ENCODE measurements at regions not wholly inside any gene's neighbourhood (a gene's known extent, or its start where the extent isn't known, plus 50 kb on each side); places are given as distances from the start of the nearest gene placed in this dataset.

DNA sequence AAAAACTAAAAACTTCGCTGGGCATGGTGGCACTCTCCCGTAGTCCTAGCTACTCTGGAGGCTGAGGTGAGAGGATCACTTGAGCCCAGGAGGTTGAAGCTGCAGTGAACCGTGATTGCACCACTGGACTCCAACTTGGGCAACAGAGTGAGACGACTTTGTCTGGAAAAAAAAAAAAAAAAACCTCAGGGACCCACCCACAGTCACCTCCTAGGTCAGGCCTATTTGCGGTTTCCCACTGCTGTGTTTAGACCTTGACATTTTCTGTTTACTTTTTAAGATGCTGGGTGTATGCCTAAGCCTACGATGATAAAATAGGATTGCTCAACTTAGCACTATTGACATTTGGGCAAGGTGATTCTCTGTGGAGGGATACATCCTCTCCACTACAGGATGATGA, 197.4 kb upstream of the TBL1X start:
- TF ChIP-seq GABPA (IDR thresholded peaks at IDR 0.05; ENCODE audit: low read depth): no peak
- TF ChIP-seq POLR2AphosphoS5 (IDR thresholded peaks at IDR 0.05; ENCODE audit: low read depth): no peak
- TF ChIP-seq, protein P1, sequence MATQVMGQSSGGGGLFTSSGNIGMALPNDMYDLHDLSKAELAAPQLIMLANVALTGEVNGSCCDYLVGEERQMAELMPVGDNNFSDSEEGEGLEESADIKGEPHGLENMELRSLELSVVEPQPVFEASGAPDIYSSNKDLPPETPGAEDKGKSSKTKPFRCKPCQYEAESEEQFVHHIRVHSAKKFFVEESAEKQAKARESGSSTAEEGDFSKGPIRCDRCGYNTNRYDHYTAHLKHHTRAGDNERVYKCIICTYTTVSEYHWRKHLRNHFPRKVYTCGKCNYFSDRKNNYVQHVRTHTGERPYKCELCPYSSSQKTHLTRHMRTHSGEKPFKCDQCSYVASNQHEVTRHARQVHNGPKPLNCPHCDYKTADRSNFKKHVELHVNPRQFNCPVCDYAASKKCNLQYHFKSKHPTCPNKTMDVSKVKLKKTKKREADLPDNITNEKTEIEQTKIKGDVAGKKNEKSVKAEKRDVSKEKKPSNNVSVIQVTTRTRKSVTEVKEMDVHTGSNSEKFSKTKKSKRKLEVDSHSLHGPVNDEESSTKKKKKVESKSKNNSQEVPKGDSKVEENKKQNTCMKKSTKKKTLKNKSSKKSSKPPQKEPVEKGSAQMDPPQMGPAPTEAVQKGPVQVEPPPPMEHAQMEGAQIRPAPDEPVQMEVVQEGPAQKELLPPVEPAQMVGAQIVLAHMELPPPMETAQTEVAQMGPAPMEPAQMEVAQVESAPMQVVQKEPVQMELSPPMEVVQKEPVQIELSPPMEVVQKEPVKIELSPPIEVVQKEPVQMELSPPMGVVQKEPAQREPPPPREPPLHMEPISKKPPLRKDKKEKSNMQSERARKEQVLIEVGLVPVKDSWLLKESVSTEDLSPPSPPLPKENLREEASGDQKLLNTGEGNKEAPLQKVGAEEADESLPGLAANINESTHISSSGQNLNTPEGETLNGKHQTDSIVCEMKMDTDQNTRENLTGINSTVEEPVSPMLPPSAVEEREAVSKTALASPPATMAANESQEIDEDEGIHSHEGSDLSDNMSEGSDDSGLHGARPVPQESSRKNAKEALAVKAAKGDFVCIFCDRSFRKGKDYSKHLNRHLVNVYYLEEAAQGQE (IDR thresholded peaks at IDR 0.05; ENCODE audit: insufficient replicate concordance, low read depth): no peak
- TF ChIP-seq, protein P2, sequence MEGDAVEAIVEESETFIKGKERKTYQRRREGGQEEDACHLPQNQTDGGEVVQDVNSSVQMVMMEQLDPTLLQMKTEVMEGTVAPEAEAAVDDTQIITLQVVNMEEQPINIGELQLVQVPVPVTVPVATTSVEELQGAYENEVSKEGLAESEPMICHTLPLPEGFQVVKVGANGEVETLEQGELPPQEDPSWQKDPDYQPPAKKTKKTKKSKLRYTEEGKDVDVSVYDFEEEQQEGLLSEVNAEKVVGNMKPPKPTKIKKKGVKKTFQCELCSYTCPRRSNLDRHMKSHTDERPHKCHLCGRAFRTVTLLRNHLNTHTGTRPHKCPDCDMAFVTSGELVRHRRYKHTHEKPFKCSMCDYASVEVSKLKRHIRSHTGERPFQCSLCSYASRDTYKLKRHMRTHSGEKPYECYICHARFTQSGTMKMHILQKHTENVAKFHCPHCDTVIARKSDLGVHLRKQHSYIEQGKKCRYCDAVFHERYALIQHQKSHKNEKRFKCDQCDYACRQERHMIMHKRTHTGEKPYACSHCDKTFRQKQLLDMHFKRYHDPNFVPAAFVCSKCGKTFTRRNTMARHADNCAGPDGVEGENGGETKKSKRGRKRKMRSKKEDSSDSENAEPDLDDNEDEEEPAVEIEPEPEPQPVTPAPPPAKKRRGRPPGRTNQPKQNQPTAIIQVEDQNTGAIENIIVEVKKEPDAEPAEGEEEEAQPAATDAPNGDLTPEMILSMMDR (IDR thresholded peaks at IDR 0.05; ENCODE audit: insufficient read depth, low read length): no peak
- no peak for TF ChIP-seq SPI1 (IDR thresholded peaks at IDR 0.05; ENCODE audit: borderline replicate concordance, low read depth)
- DNase-seq (ENCODE audit: low read depth in 1 of 2, low spot score in 1 of 2): no peak
- Histone ChIP-seq H3K27me3 (ENCODE audit: insufficient read depth, poor library complexity, severe bottlenecking) (no peaks in the 10 kb centered on the region), H3K27ac (replicated peaks) (no peak overlapping the region), H3K4me3 (replicated peaks; ENCODE audit: insufficient read depth, low read length) (no peak overlapping the region)

DNA sequence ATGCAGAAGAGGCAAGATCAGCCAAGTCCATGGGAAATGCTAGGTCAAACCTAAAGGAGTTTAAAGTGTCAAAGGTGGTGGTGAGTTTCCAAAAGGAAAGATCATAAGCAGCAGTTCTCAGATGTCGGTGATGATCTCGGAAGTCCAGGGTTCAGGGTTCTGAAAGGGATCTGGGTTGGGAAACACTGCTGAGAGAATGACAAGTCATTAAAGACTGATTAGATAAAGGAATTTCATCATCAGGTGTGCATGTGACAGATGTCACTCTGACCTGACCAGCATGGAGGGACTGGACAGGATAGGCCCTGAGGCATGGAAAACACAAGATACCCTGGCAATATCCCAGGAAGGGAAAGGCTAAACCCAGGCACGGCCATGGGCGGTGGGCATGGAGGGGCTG, 195.7 kb upstream of the TBL1X start:
- Histone ChIP-seq H3K27ac (replicated peaks) (no peak overlapping the region), H3K4me3 (replicated peaks; ENCODE audit: insufficient read depth, low read length) (no peak overlapping the region), H3K27me3 (ENCODE audit: insufficient read depth, poor library complexity, severe bottlenecking) (no peaks in the 10 kb centered on the region)
- TF ChIP-seq SPI1 (IDR thresholded peaks at IDR 0.05; ENCODE audit: borderline replicate concordance, low read depth) (no peak), POLR2AphosphoS5 (IDR thresholded peaks at IDR 0.05; ENCODE audit: low read depth) (no peak), GABPA (IDR thresholded peaks at IDR 0.05; ENCODE audit: low read depth) (no peak)
- TF ChIP-seq, protein P2 (IDR thresholded peaks at IDR 0.05; ENCODE audit: insufficient read depth, low read length): no peak
- TF ChIP-seq, protein P1 (IDR thresholded peaks at IDR 0.05; ENCODE audit: insufficient replicate concordance, low read depth): no peak
- DNase-seq (ENCODE audit: low read depth in 1 of 2, low spot score in 1 of 2): no peak

DNA sequence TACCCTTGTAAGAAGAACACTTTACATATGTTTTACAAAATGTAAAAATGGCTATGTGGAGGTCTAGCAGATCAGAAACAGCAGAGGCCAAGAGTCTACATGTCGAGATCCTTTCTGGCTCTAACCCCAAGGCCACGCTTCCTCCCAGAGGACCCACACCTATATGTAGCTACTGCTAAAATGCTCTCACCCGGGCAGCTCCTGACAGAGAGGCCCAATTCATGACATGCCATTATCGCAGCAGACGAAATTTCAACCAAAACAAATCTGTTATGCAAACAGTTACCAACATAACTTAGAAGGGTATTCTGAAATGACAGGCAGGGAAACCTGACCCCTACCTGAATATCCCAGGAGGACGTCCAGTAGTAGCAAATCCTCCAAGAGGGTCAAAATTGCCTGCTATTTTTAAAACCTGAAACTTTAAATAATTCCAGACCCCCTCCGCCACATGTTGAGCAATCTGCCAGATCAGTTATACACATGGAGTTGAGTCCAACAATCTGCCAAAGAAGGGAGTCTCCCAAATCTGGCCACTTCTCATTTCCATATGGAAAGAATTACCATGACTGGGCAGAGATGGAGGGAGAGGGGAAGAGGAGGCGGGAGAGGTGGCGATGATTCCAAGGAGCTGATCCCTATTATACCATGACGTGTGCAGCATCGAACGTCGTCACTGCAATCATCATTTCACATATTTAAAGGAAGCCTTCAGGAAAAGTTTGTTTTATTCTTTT, 192.9 kb upstream of the TBL1X start:
- no peak for DNase-seq (ENCODE audit: low read depth in 1 of 2, low spot score in 1 of 2)
- TF ChIP-seq, protein P2 (IDR thresholded peaks at IDR 0.05; ENCODE audit: insufficient read depth, low read length): no peak
- no peak for TF ChIP-seq SPI1 (IDR thresholded peaks at IDR 0.05; ENCODE audit: borderline replicate concordance, low read depth)
- no peaks in the 10 kb centered on the region for H3K27me3 ChIP-seq (ENCODE audit: insufficient read depth, poor library complexity, severe bottlenecking)

DNA sequence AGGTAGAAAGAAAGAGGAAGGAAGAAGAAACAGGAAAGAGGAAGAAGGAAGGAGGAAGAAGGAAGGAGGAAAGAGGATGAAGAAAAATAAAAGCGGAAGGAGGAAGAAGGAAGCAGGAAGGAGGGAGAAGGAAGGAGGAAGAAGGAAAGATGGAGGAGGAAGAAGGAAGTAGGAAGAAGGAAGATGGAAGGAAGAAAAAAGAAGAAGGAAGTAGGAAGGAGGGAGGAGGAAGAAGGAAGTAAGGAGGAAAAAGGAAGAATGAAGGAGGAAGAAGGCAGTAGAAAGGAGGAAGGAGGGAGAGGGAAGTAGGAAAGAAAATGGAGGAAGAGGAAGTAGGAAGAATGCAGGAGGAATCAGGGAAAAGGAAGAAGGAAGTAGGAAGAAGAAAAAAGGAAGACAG, 191.1 kb upstream of the TBL1X start:
- no peak for TF ChIP-seq SPI1 (IDR thresholded peaks at IDR 0.05; ENCODE audit: borderline replicate concordance, low read depth)
- no peak for TF ChIP-seq POLR2AphosphoS5 (IDR thresholded peaks at IDR 0.05; ENCODE audit: low read depth)
- no peak for TF ChIP-seq GABPA (IDR thresholded peaks at IDR 0.05; ENCODE audit: low read depth)
- Histone ChIP-seq H3K27me3 (ENCODE audit: insufficient read depth, poor library complexity, severe bottlenecking) (no peaks in the 10 kb centered on the region), H3K4me3 (replicated peaks; ENCODE audit: insufficient read depth, low read length) (no peak overlapping the region), H3K27ac (replicated peaks) (no peak overlapping the region)
- no peak for DNase-seq (ENCODE audit: low read depth in 1 of 2, low spot score in 1 of 2)

More for the DNA sequence above, 192.9 kb upstream of the TBL1X start:
- Histone ChIP-seq H3K4me3 (replicated peaks; ENCODE audit: insufficient read depth, low read length) (no peak overlapping the region), H3K27ac (replicated peaks) (no peak overlapping the region)
